SK-N-SH (cell line): ENCODE measurements at regions not wholly inside any gene's neighbourhood (a gene's known extent, or its start where the extent isn't known, plus 50 kb on each side); places are given as distances from the start of the nearest gene placed in this dataset.

Experiments used
- CTCF ChIA-PET: fragments of 300-600, 350-600 bp; formaldehyde crosslinking; extraction: SDS; loops from one replicate; lab custom pipeline; 2021; lab: Yijun Ruan, JAX
- POLR2A ChIA-PET: fragments of 350-600 bp; sonication (Branson Sonifier 250); formaldehyde crosslinking; extraction: SDS; loops from one replicate; lab custom pipeline; 2020; ENCODE audit warnings: antibody characterized with exemption, inconsistent platforms; lab: Yijun Ruan, JAX
- DNase-seq: peaks from one replicate; pipeline ENCODE4 v3.0.0; 2012
- H2AFZ ChIP-seq: fragments of 200-600 bp; sonication (generic); 2 replicates; pipeline ENCODE4 v1.8.1; 2016; ENCODE audit warnings: antibody characterized with exemption, mild to moderate bottlenecking, low read depth
- H3F3A ChIP-seq: fragments of 200-600 bp; sonication (generic); replicated peaks from 2 replicates; pipeline ENCODE3; 2016; ENCODE audit warnings: antibody characterized with exemption, mild to moderate bottlenecking; ENCODE audit not compliant: insufficient read depth
- H3K27ac ChIP-seq, 2 experiments: fragments of 200-500 bp in 1 of 2; fragments of 200-600 bp in 1 of 2; sonication (Bioruptor generic) in 1 of 2; sonication (generic), shearing (Covaris generic) in 1 of 2; 2 replicates each; pipeline versions ENCODE4 v1.5.1 to v1.6.1; 2014 to 2016; ENCODE audit warnings: low read depth in 2 of 2, inconsistent platforms in 1 of 2, low read length in 1 of 2, mild to moderate bottlenecking in 1 of 2, mixed read lengths in 1 of 2
- H3K27me3 ChIP-seq: fragments of 200-600 bp; sonication (generic), shearing (Covaris generic); 2 replicates; pipeline ENCODE4 v1.6.1; 2016; ENCODE audit warnings: mixed run types; ENCODE audit not compliant: insufficient read depth
- H3K36me3 ChIP-seq, 2 experiments: fragments of 200-500 bp in 1 of 2; fragments of 200-600 bp in 1 of 2; sonication (Bioruptor generic) in 1 of 2; sonication (generic) in 1 of 2; replicated peaks in 1 of 2; 2 replicates each; pipeline versions ENCODE3 to v1.5.1; 2014 to 2016; ENCODE audit warnings: low read length in 1 of 2, mild to moderate bottlenecking in 1 of 2; ENCODE audit not compliant: insufficient read depth in 2 of 2, control insufficient read depth in 1 of 2
- H3K4me1 ChIP-seq, 2 experiments: fragments of 200-500 bp in 1 of 2; fragments of 200-600 bp in 1 of 2; sonication (Bioruptor generic) in 1 of 2; sonication (generic), shearing (Covaris generic) in 1 of 2; 2 replicates each; pipeline versions ENCODE4 v1.5.1 to v1.6.1; 2014 to 2016; ENCODE audit warnings: low read depth in 1 of 2, low read length in 1 of 2, mixed run types in 1 of 2; ENCODE audit not compliant: insufficient read depth in 2 of 2, control insufficient read depth in 1 of 2
- H3K4me2 ChIP-seq: fragments of 200-600 bp; sonication (generic), shearing (Covaris generic); 2 replicates; pipeline ENCODE4 v1.6.1; 2017; ENCODE audit warnings: mixed run types
- H3K4me3 ChIP-seq, 2 experiments: fragments of 200-500 bp in 1 of 2; fragments of 200-600 bp in 1 of 2; sonication (Bioruptor generic) in 1 of 2; sonication (generic), shearing (Covaris generic) in 1 of 2; 2 replicates each; pipeline versions ENCODE4 v1.5.1 to v1.8.1; 2014 to 2016; ENCODE audit warnings: low read depth in 2 of 2, inconsistent platforms in 1 of 2, low read length in 1 of 2, mild to moderate bottlenecking in 1 of 2, mixed read lengths in 1 of 2, moderate library complexity in 1 of 2
- H3K79me2 ChIP-seq: fragments of 200-600 bp; sonication (generic); 2 replicates; pipeline ENCODE4 v1.8.1; 2017; ENCODE audit warnings: mild to moderate bottlenecking; ENCODE audit not compliant: insufficient read depth
- H3K9ac ChIP-seq: fragments of 200-600 bp; sonication (generic); 2 replicates; pipeline ENCODE4 v1.6.1; 2017; ENCODE audit warnings: mixed run types
- H3K9me2 ChIP-seq: fragments of 200-600 bp; sonication (generic); 2 replicates; pipeline ENCODE4 v1.6.1; 2017; ENCODE audit warnings: mixed run types
- H3K9me3 ChIP-seq: fragments of 200-600 bp; sonication (generic); 2 replicates; pipeline ENCODE4 v1.6.1; 2017; ENCODE audit warnings: mixed run types, mild to moderate bottlenecking, moderate library complexity
- H4K20me1 ChIP-seq: fragments of 200-600 bp; sonication (generic); 2 replicates; pipeline ENCODE4 v1.6.1; 2017; ENCODE audit warnings: mild to moderate bottlenecking, mixed run types; ENCODE audit not compliant: insufficient read depth
- GATA2 ChIP-seq: sonication (generic); formaldehyde crosslinking; IDR thresholded peaks from 2 replicates; pipeline ENCODE4 v1.5.0; 2020; ENCODE audit warnings: mild to moderate bottlenecking, missing genetic modification reagents
- POLR2AphosphoS5 ChIP-seq: IDR thresholded peaks from 2 replicates; pipeline ENCODE4 v1.6.1; 2012; ENCODE audit warnings: low read depth, low read length
- RAD21 ChIP-seq: IDR thresholded peaks from 2 replicates; pipeline ENCODE4 v1.6.1; 2012; ENCODE audit warnings: mild to moderate bottlenecking, low read length
- SIN3A ChIP-seq: IDR thresholded peaks from 2 replicates; pipeline ENCODE4 v1.6.1; 2012; ENCODE audit warnings: low read depth, mild to moderate bottlenecking, low read length, moderate library complexity, borderline replicate concordance
- TAF1 ChIP-seq: IDR thresholded peaks from 2 replicates; pipeline ENCODE4 v1.6.1; 2012; ENCODE audit warnings: low read depth, mild to moderate bottlenecking, low read length, moderate library complexity, borderline replicate concordance
- TCF12 ChIP-seq: IDR thresholded peaks from 2 replicates; pipeline ENCODE4 v1.4.0; 2012
- WGBS: methylation state at CpG from one replicate; pipeline ENCODE4 v1.1.6; 2017; ENCODE audit warnings: low lambda C conversion rate; 5-methylcytosine and 5-hydroxymethylcytosine counted together
- TF ChIP-seq, protein P1 (sequence below): IDR thresholded peaks from 2 replicates; pipeline ENCODE4; 2012
- TF ChIP-seq, protein P2 (sequence below): IDR thresholded peaks from 2 replicates; pipeline ENCODE4 v1.4.0; 2012; ENCODE audit warnings: low read depth
- TF ChIP-seq, protein P3 (sequence below): IDR thresholded peaks from 2 replicates; pipeline ENCODE4 v1.4.0; 2012; ENCODE audit warnings: low read depth, borderline replicate concordance

DNA sequence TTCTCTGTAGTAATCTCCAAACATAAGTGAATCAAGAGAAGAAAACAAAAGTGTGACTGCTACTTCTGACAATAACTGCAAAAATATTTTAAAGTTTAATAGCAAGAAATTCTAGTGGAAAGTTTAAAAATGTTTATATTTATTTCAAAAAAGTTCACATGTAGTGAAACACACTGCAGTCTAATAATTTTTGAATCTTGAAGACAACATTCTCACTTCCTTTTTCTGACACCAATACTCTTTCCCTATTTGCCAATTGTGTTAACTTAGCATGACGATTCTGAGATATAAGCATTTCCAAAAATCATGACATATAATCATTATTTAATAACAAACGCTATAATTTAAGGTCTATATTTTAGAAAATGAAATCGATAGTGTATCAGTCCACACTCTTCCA, 429.1 kb upstream of the PKDCC start:
- 27% methylated on average over 3 of the region's 3 CpGs for WGBS
- no peaks in the 10 kb centered on the region for H4K20me1 ChIP-seq
- POLR2A ChIA-PET: no interaction called here

DNA sequence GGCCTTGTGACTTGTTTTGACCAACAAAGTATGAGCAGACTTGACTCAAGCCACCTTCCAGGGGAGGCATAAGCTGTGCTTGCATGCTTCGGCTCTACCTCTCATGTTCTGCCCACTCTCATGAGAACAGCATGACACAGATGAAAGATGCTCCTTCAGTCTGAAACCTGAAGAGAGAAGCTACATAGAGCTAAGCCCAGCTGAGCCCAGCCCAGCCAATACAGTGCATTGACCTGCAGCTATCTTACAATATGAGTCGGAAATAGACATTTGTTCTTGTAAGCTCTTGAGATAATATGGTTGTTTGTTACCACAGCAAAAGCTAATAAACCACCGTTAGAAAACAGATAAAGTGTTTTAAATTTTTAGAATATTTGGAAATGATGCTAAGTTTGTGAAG, 426.7 kb upstream of the PKDCC start:
- no peak for DNase-seq

More for the DNA sequence above, 429.1 kb upstream of the PKDCC start:
- Histone ChIP-seq H3K36me3 (no peaks in the 10 kb centered on the region), H3F3A (no peaks in the 10 kb centered on the region), H3K9me2 (no peaks in the 10 kb centered on the region), H3K27ac (no peak overlapping the region), H3K79me2 (no peaks in the 10 kb centered on the region), H2AFZ (no peak overlapping the region), H3K9ac (no peak overlapping the region), H3K4me2 (no peak overlapping the region), H3K9me3 (no peaks in the 10 kb centered on the region), H3K4me1 (no peaks in the 10 kb centered on the region; a peak in 1 of 4 replicates), H3K27me3 (no peaks in the 10 kb centered on the region; the same call in 1 of the 2 replicates), H3K4me3 (no peak overlapping the region)
- no peak for TF ChIP-seq RAD21
- TF ChIP-seq GATA2 (CRISPR knock-in tag): no peak
- TF ChIP-seq, protein P1, sequence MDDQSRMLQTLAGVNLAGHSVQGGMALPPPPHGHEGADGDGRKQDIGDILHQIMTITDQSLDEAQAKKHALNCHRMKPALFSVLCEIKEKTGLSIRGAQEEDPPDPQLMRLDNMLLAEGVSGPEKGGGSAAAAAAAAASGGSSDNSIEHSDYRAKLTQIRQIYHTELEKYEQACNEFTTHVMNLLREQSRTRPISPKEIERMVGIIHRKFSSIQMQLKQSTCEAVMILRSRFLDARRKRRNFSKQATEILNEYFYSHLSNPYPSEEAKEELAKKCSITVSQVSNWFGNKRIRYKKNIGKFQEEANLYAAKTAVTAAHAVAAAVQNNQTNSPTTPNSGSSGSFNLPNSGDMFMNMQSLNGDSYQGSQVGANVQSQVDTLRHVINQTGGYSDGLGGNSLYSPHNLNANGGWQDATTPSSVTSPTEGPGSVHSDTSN: no peak
- TF ChIP-seq, protein P2, sequence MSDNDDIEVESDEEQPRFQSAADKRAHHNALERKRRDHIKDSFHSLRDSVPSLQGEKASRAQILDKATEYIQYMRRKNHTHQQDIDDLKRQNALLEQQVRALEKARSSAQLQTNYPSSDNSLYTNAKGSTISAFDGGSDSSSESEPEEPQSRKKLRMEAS: no peak
- CTCF ChIA-PET: no interaction called here
- no peak for DNase-seq

More for the DNA sequence above, 426.7 kb upstream of the PKDCC start:
- no peak overlapping the region for H3K27ac ChIP-seq
- no peak overlapping the region for H2AFZ ChIP-seq
- H3K9me3 ChIP-seq: no peaks in the 10 kb centered on the region
- 32% methylated on average over 3 of the region's 3 CpGs for WGBS
- no peaks in the 10 kb centered on the region for H3K9me2 ChIP-seq
- CTCF ChIA-PET: interaction anchor here (1.0 kb wide), 1 partner anchor 23 kb away, joined by 4 read pairs; no protein-coding TSS in a partner anchor
- no peaks in the 10 kb centered on the region; the same call in 1 of the 2 replicates for H3K27me3 ChIP-seq
- H3K4me2 ChIP-seq: no peak overlapping the region
- no peaks in the 10 kb centered on the region for H4K20me1 ChIP-seq
- H3K79me2 ChIP-seq: no peaks in the 10 kb centered on the region
- H3K4me1 ChIP-seq: no peaks in the 10 kb centered on the region; a peak in 1 of 4 replicates
- H3K36me3 ChIP-seq: no peaks in the 10 kb centered on the region
- POLR2A ChIA-PET: no interaction called here
- no peaks in the 10 kb centered on the region for H3F3A ChIP-seq
- no peak overlapping the region for H3K9ac ChIP-seq
- TF ChIP-seq SIN3A (no peak), POLR2AphosphoS5 (no peak), TAF1 (no peak), TCF12 (no peak), GATA2 (CRISPR knock-in tag) (no peak)
- TF ChIP-seq, protein P2: no peak
- TF ChIP-seq, protein P3, sequence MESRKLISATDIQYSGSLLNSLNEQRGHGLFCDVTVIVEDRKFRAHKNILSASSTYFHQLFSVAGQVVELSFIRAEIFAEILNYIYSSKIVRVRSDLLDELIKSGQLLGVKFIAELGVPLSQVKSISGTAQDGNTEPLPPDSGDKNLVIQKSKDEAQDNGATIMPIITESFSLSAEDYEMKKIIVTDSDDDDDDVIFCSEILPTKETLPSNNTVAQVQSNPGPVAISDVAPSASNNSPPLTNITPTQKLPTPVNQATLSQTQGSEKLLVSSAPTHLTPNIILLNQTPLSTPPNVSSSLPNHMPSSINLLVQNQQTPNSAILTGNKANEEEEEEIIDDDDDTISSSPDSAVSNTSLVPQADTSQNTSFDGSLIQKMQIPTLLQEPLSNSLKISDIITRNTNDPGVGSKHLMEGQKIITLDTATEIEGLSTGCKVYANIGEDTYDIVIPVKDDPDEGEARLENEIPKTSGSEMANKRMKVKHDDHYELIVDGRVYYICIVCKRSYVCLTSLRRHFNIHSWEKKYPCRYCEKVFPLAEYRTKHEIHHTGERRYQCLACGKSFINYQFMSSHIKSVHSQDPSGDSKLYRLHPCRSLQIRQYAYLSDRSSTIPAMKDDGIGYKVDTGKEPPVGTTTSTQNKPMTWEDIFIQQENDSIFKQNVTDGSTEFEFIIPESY: no peak
- no peak overlapping the region for H3K4me3 ChIP-seq
